ENCODE measurements at regions not wholly inside any gene's neighbourhood (a gene's known extent, or its start where the extent isn't known, plus 50 kb on each side); places are given as distances from the start of the nearest gene placed in this dataset.

DNA sequence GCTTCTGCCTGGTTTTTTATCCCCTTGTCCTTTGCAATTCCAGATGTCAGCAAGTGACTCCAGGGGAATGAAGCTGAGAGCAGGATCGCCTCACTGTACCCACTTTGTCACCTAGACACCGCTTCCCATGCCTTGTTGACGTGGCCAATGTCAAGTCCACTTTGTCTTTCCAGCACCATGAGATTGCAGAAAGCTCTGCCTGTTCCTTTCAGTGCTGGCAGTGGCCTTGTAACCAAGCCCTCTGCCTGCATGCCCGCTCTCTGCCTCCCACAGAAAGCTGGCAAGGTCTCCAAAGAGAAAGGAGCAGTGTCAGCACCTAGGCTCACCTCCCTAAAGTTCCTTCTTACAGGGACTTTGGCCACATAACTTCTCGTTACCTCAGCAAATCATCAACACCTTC, 282.2 kb upstream of the ST6GAL2 start:
- H3K18ac ChIP-seq (ENCODE audit: low read length) = no peak overlapping the region
- no peak overlapping the region for H3K4me2 ChIP-seq (ENCODE audit: low read length)
- H2AFZ ChIP-seq (ENCODE audit: insufficient read depth, low read length, poor library complexity) = no peak overlapping the region
- H3K79me1 ChIP-seq (ENCODE audit: low read length) = no peaks in the 10 kb centered on the region
- no peak overlapping the region for H3K27ac ChIP-seq (ENCODE audit: low read depth, low read length)
- H4K12ac ChIP-seq (ENCODE audit: low read depth, low read length) = no peak overlapping the region
- H3K4ac ChIP-seq (ENCODE audit: low read depth, low read length) = no peak overlapping the region
- no peak overlapping the region for H3K14ac ChIP-seq (ENCODE audit: low read length)
- no peak overlapping the region for H2BK12ac ChIP-seq (ENCODE audit: low read length)
- H2BK5ac ChIP-seq (ENCODE audit: low read depth, low read length, poor library complexity) = no peak overlapping the region
- no peak overlapping the region for H4K91ac ChIP-seq (ENCODE audit: low read depth, low read length)
- no CpG with 5 or more reads among the region's 5 CpGs for WGBS (ENCODE audit: extremely low coverage, insufficient coverage, insufficient read length)
- H3K36me3 ChIP-seq (ENCODE audit: control insufficient read depth in 1 of 2, insufficient read depth in 2 of 2, low read length in 2 of 2) = no peaks in the 10 kb centered on the region
- H2AK5ac ChIP-seq (ENCODE audit: low read length) = no peak overlapping the region
- H3K9me3 ChIP-seq (ENCODE audit: insufficient read depth, low read depth, low read length) = no peaks in the 10 kb centered on the region
- H3K27me3 ChIP-seq (ENCODE audit: insufficient read depth, low read length) = no peaks in the 10 kb centered on the region
- no peak overlapping the region for H4K8ac ChIP-seq (ENCODE audit: low read depth, low read length)
- no peaks in the 10 kb centered on the region for H3K79me2 ChIP-seq (ENCODE audit: control insufficient read depth, insufficient read depth, low read length, poor library complexity)
- no peak for DNase-seq
- H2BK120ac ChIP-seq (ENCODE audit: insufficient read depth, low read length, poor library complexity) = no peak overlapping the region
- H3K4me1 ChIP-seq (ENCODE audit: control insufficient read depth in 1 of 2, insufficient read depth in 2 of 2, low read length in 2 of 2) = no peaks in the 10 kb centered on the region
- H3K4me3 ChIP-seq (ENCODE audit: low read depth, low read length) = no peak overlapping the region
- H3K9ac ChIP-seq (ENCODE audit: low read length) = no peak overlapping the region
- H3K23ac ChIP-seq (ENCODE audit: low read length) = no peak overlapping the region

DNA sequence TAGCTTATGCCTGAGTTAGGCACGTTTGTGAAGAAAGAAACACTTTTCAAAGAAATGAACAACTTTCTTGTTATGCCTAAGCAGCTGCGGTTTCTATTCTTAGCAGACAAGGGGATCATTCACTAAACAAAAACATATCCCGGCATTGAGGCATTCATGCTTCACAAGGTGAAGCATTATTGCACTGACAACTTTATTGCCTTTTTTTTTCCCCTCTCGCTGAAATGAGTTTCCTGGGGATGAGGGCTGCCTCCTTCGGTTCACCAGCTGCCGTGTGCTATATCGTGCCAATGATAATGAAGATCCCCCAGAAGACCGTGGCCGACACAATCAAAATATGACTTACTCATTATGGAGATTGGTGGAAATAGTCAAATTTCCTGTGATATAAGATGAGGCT, 288.2 kb upstream of the ST6GAL2 start:
- H3K23ac ChIP-seq (ENCODE audit: low read length) = no peak overlapping the region
- no peak overlapping the region for H3K18ac ChIP-seq (ENCODE audit: low read length)
- no peaks in the 10 kb centered on the region for H3K36me3 ChIP-seq (ENCODE audit: control insufficient read depth in 1 of 2, insufficient read depth in 2 of 2, low read length in 2 of 2)
- no peak overlapping the region for H3K14ac ChIP-seq (ENCODE audit: low read length)
- H3K4ac ChIP-seq (ENCODE audit: low read depth, low read length) = no peak overlapping the region
- H3K79me1 ChIP-seq (ENCODE audit: low read length) = no peaks in the 10 kb centered on the region
- H2AK5ac ChIP-seq (ENCODE audit: low read length) = no peak overlapping the region
- H3K27me3 ChIP-seq (ENCODE audit: insufficient read depth, low read length) = no peaks in the 10 kb centered on the region
- H2AFZ ChIP-seq (ENCODE audit: insufficient read depth, low read length, poor library complexity) = no peak overlapping the region
- no peak for DNase-seq
- no peak overlapping the region for H2BK12ac ChIP-seq (ENCODE audit: low read length)
- H3K4me1 ChIP-seq (ENCODE audit: control insufficient read depth in 1 of 2, insufficient read depth in 2 of 2, low read length in 2 of 2) = no peaks in the 10 kb centered on the region
- no peak overlapping the region for H2BK120ac ChIP-seq (ENCODE audit: insufficient read depth, low read length, poor library complexity)
- H3K4me2 ChIP-seq (ENCODE audit: low read length) = no peak overlapping the region
- no peaks in the 10 kb centered on the region for H3K9me3 ChIP-seq (ENCODE audit: insufficient read depth, low read depth, low read length)
- no peak overlapping the region for H2BK5ac ChIP-seq (ENCODE audit: low read depth, low read length, poor library complexity)
- no CpG with 5 or more reads among the region's 9 CpGs for WGBS (ENCODE audit: extremely low coverage, insufficient coverage, insufficient read length)
- H4K8ac ChIP-seq (ENCODE audit: low read depth, low read length) = no peak overlapping the region
- no peak overlapping the region for H4K12ac ChIP-seq (ENCODE audit: low read depth, low read length)
- no peak overlapping the region for H3K4me3 ChIP-seq (ENCODE audit: low read depth, low read length)
- H4K91ac ChIP-seq (ENCODE audit: low read depth, low read length) = no peak overlapping the region
- H3K79me2 ChIP-seq (ENCODE audit: control insufficient read depth, insufficient read depth, low read length, poor library complexity) = no peaks in the 10 kb centered on the region
- H3K27ac ChIP-seq (ENCODE audit: low read depth, low read length) = no peak overlapping the region
- H3K9ac ChIP-seq (ENCODE audit: low read length) = no peak overlapping the region

DNA sequence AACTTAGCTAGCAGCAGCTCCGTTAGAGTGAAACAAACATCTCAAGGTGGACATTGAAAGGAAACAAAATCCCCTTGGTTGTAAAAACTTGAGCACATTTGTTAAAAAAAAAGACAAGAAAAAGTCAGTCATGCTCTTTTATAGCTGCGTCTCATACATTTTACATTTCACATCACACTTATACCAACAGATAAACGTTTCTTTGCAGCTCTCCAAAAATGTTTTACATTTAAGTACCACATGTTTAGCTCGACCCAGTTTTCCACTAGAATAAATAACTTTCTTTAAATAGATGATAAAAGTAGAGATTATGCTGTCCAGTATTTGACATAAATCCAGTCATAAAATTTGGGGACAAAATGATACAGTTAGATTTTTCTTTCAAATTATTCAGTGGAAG, 297.0 kb upstream of the ST6GAL2 start:
- no peak for DNase-seq
- Histone ChIP-seq H3K4me3 (ENCODE audit: low read depth, low read length) (no peak overlapping the region), H3K27ac (ENCODE audit: low read depth, low read length) (no peak overlapping the region), H4K91ac (ENCODE audit: low read depth, low read length) (no peak overlapping the region), H2AFZ (ENCODE audit: insufficient read depth, low read length, poor library complexity) (no peak overlapping the region), H3K14ac (ENCODE audit: low read length) (no peak overlapping the region), H2AK5ac (ENCODE audit: low read length) (no peak overlapping the region), H3K23ac (ENCODE audit: low read length) (no peak overlapping the region), H2BK120ac (ENCODE audit: insufficient read depth, low read length, poor library complexity) (no peak overlapping the region), H3K79me2 (ENCODE audit: control insufficient read depth, insufficient read depth, low read length, poor library complexity) (no peaks in the 10 kb centered on the region), H2BK5ac (ENCODE audit: low read depth, low read length, poor library complexity) (no peak overlapping the region), H2BK12ac (ENCODE audit: low read length) (no peak overlapping the region), H4K8ac (ENCODE audit: low read depth, low read length) (no peak overlapping the region), H3K4me1 (ENCODE audit: control insufficient read depth in 1 of 2, insufficient read depth in 2 of 2, low read length in 2 of 2) (no peaks in the 10 kb centered on the region), H3K9me3 (ENCODE audit: insufficient read depth, low read depth, low read length) (no peaks in the 10 kb centered on the region), H3K27me3 (ENCODE audit: insufficient read depth, low read length) (no peaks in the 10 kb centered on the region), H3K9ac (ENCODE audit: low read length) (no peak overlapping the region), H3K18ac (ENCODE audit: low read length) (no peak overlapping the region), H4K12ac (ENCODE audit: low read depth, low read length) (no peak overlapping the region), H3K36me3 (ENCODE audit: control insufficient read depth in 1 of 2, insufficient read depth in 2 of 2, low read length in 2 of 2) (no peaks in the 10 kb centered on the region), H3K4ac (ENCODE audit: low read depth, low read length) (no peak overlapping the region), H3K4me2 (ENCODE audit: low read length) (no peak overlapping the region), H3K79me1 (ENCODE audit: low read length) (no peaks in the 10 kb centered on the region)
- 100% methylated on average over 2 of the region's 4 CpGs for WGBS (ENCODE audit: extremely low coverage, insufficient coverage, insufficient read length)

DNA sequence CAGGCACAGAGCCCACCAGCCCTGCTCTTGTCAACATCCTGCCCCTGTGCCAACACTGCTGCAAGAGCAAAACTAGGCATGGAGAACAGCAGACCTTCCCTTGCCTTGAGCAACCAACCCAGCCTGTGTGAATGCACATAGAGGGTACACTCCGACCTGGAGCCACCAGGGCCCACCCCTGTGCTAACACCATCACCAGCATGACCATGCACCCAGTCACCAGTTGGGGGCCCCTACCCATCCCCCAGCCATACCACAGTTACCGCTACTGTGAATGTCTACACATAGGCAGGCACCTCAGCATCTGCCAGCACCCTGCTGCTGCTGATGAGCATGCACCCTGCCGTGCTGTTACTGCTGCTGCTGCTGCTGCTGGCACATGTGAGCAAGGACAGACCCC, 301.9 kb upstream of the ST6GAL2 start:
- Histone ChIP-seq H3K4ac (ENCODE audit: low read depth, low read length) (no peak overlapping the region), H3K14ac (ENCODE audit: low read length) (no peak overlapping the region), H3K36me3 (ENCODE audit: control insufficient read depth in 1 of 2, insufficient read depth in 2 of 2, low read length in 2 of 2) (no peaks in the 10 kb centered on the region), H3K23ac (ENCODE audit: low read length) (no peak overlapping the region), H4K8ac (ENCODE audit: low read depth, low read length) (no peak overlapping the region), H2AK5ac (ENCODE audit: low read length) (no peak overlapping the region), H2AFZ (ENCODE audit: insufficient read depth, low read length, poor library complexity) (no peak overlapping the region), H3K4me2 (ENCODE audit: low read length) (no peak overlapping the region), H3K9me3 (ENCODE audit: insufficient read depth, low read depth, low read length) (no peaks in the 10 kb centered on the region), H3K4me3 (ENCODE audit: low read depth, low read length) (no peak overlapping the region), H3K9ac (ENCODE audit: low read length) (no peak overlapping the region), H3K79me1 (ENCODE audit: low read length) (no peaks in the 10 kb centered on the region), H3K79me2 (ENCODE audit: control insufficient read depth, insufficient read depth, low read length, poor library complexity) (no peaks in the 10 kb centered on the region), H2BK5ac (ENCODE audit: low read depth, low read length, poor library complexity) (no peak overlapping the region), H3K27me3 (ENCODE audit: insufficient read depth, low read length) (no peaks in the 10 kb centered on the region), H3K27ac (ENCODE audit: low read depth, low read length) (no peak overlapping the region), H4K12ac (ENCODE audit: low read depth, low read length) (no peak overlapping the region), H4K91ac (ENCODE audit: low read depth, low read length) (no peak overlapping the region), H3K18ac (ENCODE audit: low read length) (no peak overlapping the region), H2BK12ac (ENCODE audit: low read length) (no peak overlapping the region), H2BK120ac (ENCODE audit: insufficient read depth, low read length, poor library complexity) (no peak overlapping the region), H3K4me1 (ENCODE audit: control insufficient read depth in 1 of 2, insufficient read depth in 2 of 2, low read length in 2 of 2) (no peaks in the 10 kb centered on the region)
- WGBS (ENCODE audit: extremely low coverage, insufficient coverage, insufficient read length) = no CpG with 5 or more reads among the region's 3 CpGs
- no peak for DNase-seq

Measured in trophoblast cell (in vitro differentiated cells and primary cell).